Suprapubic skin (tissue), 3 donors: ENCODE measurements at regions not wholly inside any gene's neighbourhood (a gene's known extent, or its start where the extent isn't known, plus 50 kb on each side); places are given as distances from the start of the nearest gene placed in this dataset.

ENCODE experiments used
- EP300 ChIP-seq: sonication (generic); formaldehyde crosslinking; IDR thresholded peaks from one replicate; pipeline ENCODE4 v1.6.1; 2017; ENCODE audit warnings: antibody characterized with exemption
- POLR2A ChIP-seq, 2 donors: fragments of 450-650 bp; IDR thresholded peaks; one replicate each; pipeline ENCODE4 v1.6.1; 2017; ENCODE audit warnings: antibody characterized with exemption in 2 of 2, mild to moderate bottlenecking in 2 of 2, moderate library complexity in 2 of 2
- TF ChIP-seq, protein P1 (sequence below), 2 donors: fragments of 200-600 bp in 1 of 2; fragments of 450-650 bp in 1 of 2; sonication (generic) in 1 of 2; IDR thresholded peaks; one replicate each; pipeline ENCODE4 v1.5.1; 2016 to 2019; ENCODE audit warnings: antibody characterized with exemption in 2 of 2, mild to moderate bottlenecking in 1 of 2, moderate library complexity in 1 of 2

DNA sequence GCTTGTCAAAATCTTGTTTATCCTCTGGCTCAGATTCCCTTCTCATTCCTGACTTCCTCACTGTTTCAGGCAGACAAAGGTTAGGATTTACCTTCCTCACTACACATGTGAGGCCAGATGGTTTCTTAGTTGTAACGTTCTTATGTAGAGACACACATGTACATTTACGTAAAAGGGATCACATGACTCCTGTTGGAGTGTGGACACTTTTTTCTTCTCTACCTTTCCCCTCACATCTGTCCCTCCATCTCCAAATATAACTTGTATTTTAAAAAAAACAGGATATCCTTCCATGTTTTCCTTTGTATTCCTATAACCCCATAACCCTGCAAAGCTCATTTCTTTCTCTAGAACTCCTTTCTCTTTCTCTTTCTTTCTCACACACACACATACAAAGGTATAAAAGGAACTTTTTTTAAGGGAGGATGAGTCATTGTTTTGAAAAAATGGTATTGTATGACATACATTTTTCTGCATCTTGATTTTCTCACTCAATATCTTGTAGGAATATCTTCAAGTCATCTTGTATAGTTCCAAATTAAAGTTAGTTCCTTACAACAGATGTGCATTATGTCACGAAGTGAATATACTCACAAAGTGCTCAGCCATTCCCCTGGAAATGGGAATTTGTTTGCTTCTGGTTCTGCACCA is 78.2 kb upstream of the SULF2 start:
- TF ChIP-seq, protein P1, sequence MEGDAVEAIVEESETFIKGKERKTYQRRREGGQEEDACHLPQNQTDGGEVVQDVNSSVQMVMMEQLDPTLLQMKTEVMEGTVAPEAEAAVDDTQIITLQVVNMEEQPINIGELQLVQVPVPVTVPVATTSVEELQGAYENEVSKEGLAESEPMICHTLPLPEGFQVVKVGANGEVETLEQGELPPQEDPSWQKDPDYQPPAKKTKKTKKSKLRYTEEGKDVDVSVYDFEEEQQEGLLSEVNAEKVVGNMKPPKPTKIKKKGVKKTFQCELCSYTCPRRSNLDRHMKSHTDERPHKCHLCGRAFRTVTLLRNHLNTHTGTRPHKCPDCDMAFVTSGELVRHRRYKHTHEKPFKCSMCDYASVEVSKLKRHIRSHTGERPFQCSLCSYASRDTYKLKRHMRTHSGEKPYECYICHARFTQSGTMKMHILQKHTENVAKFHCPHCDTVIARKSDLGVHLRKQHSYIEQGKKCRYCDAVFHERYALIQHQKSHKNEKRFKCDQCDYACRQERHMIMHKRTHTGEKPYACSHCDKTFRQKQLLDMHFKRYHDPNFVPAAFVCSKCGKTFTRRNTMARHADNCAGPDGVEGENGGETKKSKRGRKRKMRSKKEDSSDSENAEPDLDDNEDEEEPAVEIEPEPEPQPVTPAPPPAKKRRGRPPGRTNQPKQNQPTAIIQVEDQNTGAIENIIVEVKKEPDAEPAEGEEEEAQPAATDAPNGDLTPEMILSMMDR (IDR thresholded peaks at IDR 0.05), result no peak
- TF ChIP-seq POLR2A (IDR thresholded peaks at IDR 0.05) (no peak), EP300 (no peak)
